ENCODE measurements at regions not wholly inside any gene's neighbourhood (a gene's known extent, or its start where the extent isn't known, plus 50 kb on each side); places are given as distances from the start of the nearest gene placed in this dataset.

GRCh38 chr15:91562698-91563097, 290.8 kb upstream of the SLCO3A1 start:
- TF ChIP-seq CTCF (optimal IDR thresholded peaks at IDR 0.05 in 1 of 3, IDR thresholded peaks at IDR 0.05 in 1 of 3, conservative IDR thresholded peaks at IDR 0.05 in 1 of 3; ENCODE audit: extremely low read depth in 1 of 3, insufficient read depth in 2 of 3, low read length in 3 of 3), result no peak
- no peak for TF ChIP-seq EZH2 (IDR thresholded peaks at IDR 0.05; ENCODE audit: low read length)

All from keratinocyte (primary cell).